Uterus (tissue), 2 donors: ENCODE measurements at regions not wholly inside any gene's neighbourhood (a gene's known extent, or its start where the extent isn't known, plus 50 kb on each side); places are given as distances from the start of the nearest gene placed in this dataset.

Source experiments
- CTCF ChIP-seq, 4 experiments: fragments of 200-600 bp in 2 of 4; fragments of 450-650 bp in 2 of 4; sonication (generic) in 2 of 4; IDR thresholded peaks; one replicate each; pipeline ENCODE4 v1.5.1; 2016 to 2019; ENCODE audit warnings: antibody characterized with exemption in 4 of 4, mild to moderate bottlenecking in 2 of 4, moderate library complexity in 1 of 4
- POLR2A ChIP-seq, 2 donors: fragments of 450-650 bp; IDR thresholded peaks; one replicate each; pipeline ENCODE4 v1.6.1; 2016; ENCODE audit warnings: antibody characterized with exemption in 2 of 2, mild to moderate bottlenecking in 1 of 2, moderate library complexity in 1 of 2

DNA sequence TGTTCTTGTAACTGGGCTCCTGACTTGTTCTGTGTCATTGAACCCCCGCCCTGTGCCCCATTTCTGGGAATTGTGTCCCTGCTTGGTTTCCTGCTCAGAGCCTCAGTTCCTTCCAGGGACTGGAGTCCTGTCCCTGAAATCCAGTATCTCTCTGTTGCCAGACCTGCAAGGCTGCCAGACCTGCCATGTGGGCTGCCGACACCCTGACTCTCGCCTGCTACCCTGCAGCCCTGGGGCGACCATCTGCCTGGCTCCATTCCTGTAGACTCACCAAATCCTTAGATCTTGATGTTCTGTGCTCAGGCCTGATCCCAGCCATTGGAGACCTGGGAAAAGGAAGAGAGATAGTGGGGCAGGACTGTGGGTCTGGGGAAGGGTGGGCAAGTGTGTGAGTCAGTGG is 383.3 kb upstream of the PROX1 start:
- TF ChIP-seq CTCF (IDR thresholded peaks at IDR 0.05): no peak
- TF ChIP-seq POLR2A (IDR thresholded peaks at IDR 0.05): no peak
